ENCODE measurements at regions not wholly inside any gene's neighbourhood (a gene's known extent, or its start where the extent isn't known, plus 50 kb on each side); places are given as distances from the start of the nearest gene placed in this dataset.
A peak's percentile ranks its signal among the peaks of the same experiment; 100 is the strongest.

GRCh38 chr4:123562994-123563750, 166.6 kb downstream of the SPRY1 start:
- Histone ChIP-seq H3K4me2 (ENCODE audit: low read length) (no peak overlapping the region), H3K4me3 (ENCODE audit: low read depth, low read length, poor library complexity, severe bottlenecking) (no peak overlapping the region), H2AFZ (ENCODE audit: low read length) (no peak overlapping the region), H3K79me2 (ENCODE audit: insufficient read depth, low read depth, low read length) (no peaks in the 10 kb centered on the region), H3K27ac (ENCODE audit: low read depth, low read length, poor library complexity, severe bottlenecking) (no peak overlapping the region), H3K4me1 (ENCODE audit: insufficient read depth, low read length, poor library complexity, severe bottlenecking) (no peaks in the 10 kb centered on the region), H3K9me2 (ENCODE audit: insufficient read depth, low read length) (no peaks in the 10 kb centered on the region), H4K20me1 (ENCODE audit: insufficient read depth, low read length) (no peaks in the 10 kb centered on the region), H3K9me3 (ENCODE audit: low read length) (no peaks in the 10 kb centered on the region), H3K36me3 (ENCODE audit: insufficient read depth, low read length) (no peaks in the 10 kb centered on the region)
- no TSS peak for BruUV-seq (replicated peaks)
- intact Hi-C loops (cut with micrococcal nuclease; ENCODE audit: unreplicated experiment): loop anchor here (10.0 kb wide), 1 partner anchor 458 kb away; no protein-coding TSS in a partner anchor
- ChIA-PET CTCF (ENCODE audit: unreplicated experiment) (no interaction called here), POLR2A (interaction anchor here (0.9 to 1.1 kb wide), 4 partner anchors 21 to 460 kb away, joined by 3 to 7 read pairs (median 4); no protein-coding TSS in a partner anchor)
- TF ChIP-seq EZH2phosphoT487 (IDR thresholded peaks at IDR 0.05; ENCODE audit: borderline replicate concordance, low read depth, low read length): no peak
- no peak for TF ChIP-seq CTCF (conservative IDR thresholded peaks at IDR 0.05; ENCODE audit: low read length)
- DNase-seq (ENCODE audit: low spot score): no peak

GRCh38 chr4:123564758-123565346, 168.3 kb downstream of the SPRY1 start:
- Histone ChIP-seq H4K20me1 (ENCODE audit: insufficient read depth, low read length) (no peaks in the 10 kb centered on the region), H3K4me2 (ENCODE audit: low read length) (no peak overlapping the region), H3K27ac (ENCODE audit: low read depth, low read length, poor library complexity, severe bottlenecking) (no peak overlapping the region), H3K79me2 (ENCODE audit: insufficient read depth, low read depth, low read length) (no peaks in the 10 kb centered on the region), H3K36me3 (ENCODE audit: insufficient read depth, low read length) (no peaks in the 10 kb centered on the region), H3K9me2 (ENCODE audit: insufficient read depth, low read length) (no peaks in the 10 kb centered on the region), H3K9me3 (ENCODE audit: low read length) (no peaks in the 10 kb centered on the region), H3K4me3 (ENCODE audit: low read depth, low read length, poor library complexity, severe bottlenecking) (no peak overlapping the region), H2AFZ (ENCODE audit: low read length) (no peak overlapping the region), H3K4me1 (ENCODE audit: insufficient read depth, low read length, poor library complexity, severe bottlenecking) (no peaks in the 10 kb centered on the region)
- TF ChIP-seq EZH2phosphoT487 (IDR thresholded peaks at IDR 0.05; ENCODE audit: borderline replicate concordance, low read depth, low read length): no peak
- peak; percentile 100 for TF ChIP-seq CTCF (conservative IDR thresholded peaks at IDR 0.05; ENCODE audit: low read length)
- no TSS peak for BruUV-seq (replicated peaks)
- POLR2A ChIA-PET: interaction anchor here (0.5 to 1.5 kb wide), 4 partner anchors 53 to 515 kb away, joined by 3 to 4 read pairs (median 3); no protein-coding TSS in a partner anchor
- intact Hi-C loops (cut with micrococcal nuclease; ENCODE audit: unreplicated experiment): loop anchor here (2.0 to 10.0 kb wide), 3 partner anchors 97 to 460 kb away; no protein-coding TSS in a partner anchor
- DNase-seq (ENCODE audit: low spot score): peak; percentile 89
- CTCF ChIA-PET (ENCODE audit: unreplicated experiment): interaction anchor here (0.8 to 1.0 kb wide), 2 partner anchors 14 to 22 kb away, joined by 3 read pairs; no protein-coding TSS in a partner anchor

All from OCI-LY7 (cell line).